Activated CD4-positive, alpha-beta T cell treated with anti-CD3 and anti-CD28 coated beads, Interleukin-2, Interleukin-6, amounts not matched to agents 100 ng/mL and 50 ng/mL, durations not matched to agents 16 hours and 8 hours (primary cell): ENCODE measurements at regions not wholly inside any gene's neighbourhood (a gene's known extent, or its start where the extent isn't known, plus 50 kb on each side); places are given as distances from the start of the nearest gene placed in this dataset.

Experiments
- DNase-seq: peaks from one replicate; pipeline ENCODE4 v3.0.0-alpha.2; 2020

GRCh38 chr12:124517260-124518050, 50.0 kb downstream of the NCOR2 start:
- no peak for DNase-seq

- DNase-seq: no peak
Observed at GRCh38 chr12:124516850-124517249, 50.6 kb downstream of the NCOR2 start.

GRCh38 chr12:124515981-124516380, 51.4 kb downstream of the NCOR2 start:
- DNase-seq: no peak

GRCh38 chr12:124514996-124515932, 52.1 kb downstream of the NCOR2 start:
- no peak for DNase-seq

- DNase-seq: no peak
Observed at GRCh38 chr12:124514145-124514995, 53.0 kb downstream of the NCOR2 start.

GRCh38 chr12:124513297-124513867, 54.0 kb downstream of the NCOR2 start:
- no peak for DNase-seq

GRCh38 chr12:124512667-124513296, 54.6 kb downstream of the NCOR2 start:
- no peak for DNase-seq

- DNase-seq: no peak
Observed at GRCh38 chr12:124511259-124511985, 56.0 kb downstream of the NCOR2 start.

GRCh38 chr12:124510301-124510970, 57.0 kb downstream of the NCOR2 start:
- peak; percentile 8 for DNase-seq

- DNase-seq: no peak
Observed at GRCh38 chr12:124509676-124510300, 57.6 kb downstream of the NCOR2 start.

- no peak for DNase-seq
Observed at GRCh38 chr12:124509300-124509675, 58.1 kb downstream of the NCOR2 start.

- DNase-seq: no peak
Observed at GRCh38 chr12:124508381-124509079, 58.9 kb downstream of the NCOR2 start.

GRCh38 chr12:124507188-124508109, 60.0 kb downstream of the NCOR2 start:
- no peak for DNase-seq

GRCh38 chr12:124506832-124507153, 60.6 kb downstream of the NCOR2 start:
- DNase-seq: no peak

GRCh38 chr12:124506145-124506831, 61.1 kb downstream of the NCOR2 start:
- DNase-seq: no peak

GRCh38 chr12:124505001-124505818, 62.2 kb downstream of the NCOR2 start:
- DNase-seq: no peak
